ENCODE measurements at regions not wholly inside any gene's neighbourhood (a gene's known extent, or its start where the extent isn't known, plus 50 kb on each side); places are given as distances from the start of the nearest gene placed in this dataset.
"Not testable (repeated sequence)": the region's sequence is repeated elsewhere in the genome, so short reads cannot be mapped to it uniquely, and the experiment has no call there.

GRCh38 chr7:12931465-12931864, 244.0 kb downstream of the ARL4A start:
- TF ChIP-seq, protein P1, sequence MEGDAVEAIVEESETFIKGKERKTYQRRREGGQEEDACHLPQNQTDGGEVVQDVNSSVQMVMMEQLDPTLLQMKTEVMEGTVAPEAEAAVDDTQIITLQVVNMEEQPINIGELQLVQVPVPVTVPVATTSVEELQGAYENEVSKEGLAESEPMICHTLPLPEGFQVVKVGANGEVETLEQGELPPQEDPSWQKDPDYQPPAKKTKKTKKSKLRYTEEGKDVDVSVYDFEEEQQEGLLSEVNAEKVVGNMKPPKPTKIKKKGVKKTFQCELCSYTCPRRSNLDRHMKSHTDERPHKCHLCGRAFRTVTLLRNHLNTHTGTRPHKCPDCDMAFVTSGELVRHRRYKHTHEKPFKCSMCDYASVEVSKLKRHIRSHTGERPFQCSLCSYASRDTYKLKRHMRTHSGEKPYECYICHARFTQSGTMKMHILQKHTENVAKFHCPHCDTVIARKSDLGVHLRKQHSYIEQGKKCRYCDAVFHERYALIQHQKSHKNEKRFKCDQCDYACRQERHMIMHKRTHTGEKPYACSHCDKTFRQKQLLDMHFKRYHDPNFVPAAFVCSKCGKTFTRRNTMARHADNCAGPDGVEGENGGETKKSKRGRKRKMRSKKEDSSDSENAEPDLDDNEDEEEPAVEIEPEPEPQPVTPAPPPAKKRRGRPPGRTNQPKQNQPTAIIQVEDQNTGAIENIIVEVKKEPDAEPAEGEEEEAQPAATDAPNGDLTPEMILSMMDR (conservative IDR thresholded peaks at IDR 0.05), result not testable (repeated sequence)
- TF ChIP-seq EZH2 (IDR thresholded peaks at IDR 0.05; ENCODE audit: low read depth), result not testable (repeated sequence)

Measured in PC-9 (cell line).